ENCODE measurements at regions not wholly inside any gene's neighbourhood (a gene's known extent, or its start where the extent isn't known, plus 50 kb on each side); places are given as distances from the start of the nearest gene placed in this dataset.

DNA sequence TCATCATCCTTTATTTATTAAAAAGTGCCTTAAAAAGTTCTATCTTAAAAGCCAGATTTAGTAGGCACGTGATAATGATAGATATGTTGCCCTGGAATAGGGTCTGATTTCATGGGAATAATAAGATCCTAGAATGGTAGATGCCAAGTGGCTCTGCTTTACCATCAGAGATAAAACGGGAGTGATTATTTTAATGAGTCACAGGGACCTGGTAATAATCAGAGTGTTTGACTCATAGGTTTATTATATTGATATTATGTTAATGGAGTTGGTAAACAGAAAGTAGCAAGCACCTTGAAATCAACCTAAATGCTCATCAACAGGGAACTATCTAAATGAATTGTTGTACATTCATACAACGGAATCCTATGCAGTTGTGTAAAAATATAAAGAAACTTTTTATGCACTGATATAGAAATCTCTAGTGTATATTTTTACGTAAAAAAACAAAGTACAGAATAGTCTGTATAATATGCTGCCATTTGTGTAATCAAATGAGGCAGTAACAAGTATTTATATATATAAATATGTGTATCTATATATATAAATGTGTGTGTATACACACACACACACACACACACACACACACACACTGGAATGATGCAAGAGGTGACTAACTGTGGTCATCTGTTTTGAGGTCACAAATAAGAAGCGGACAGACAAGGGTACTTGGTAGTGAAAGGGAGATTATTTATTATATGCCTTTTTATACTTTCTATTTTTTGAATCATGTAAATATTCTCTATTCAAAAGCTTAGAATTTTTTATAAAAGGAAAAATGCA is 78.6 kb upstream of the DYNC1I1 start:
- no peak overlapping the region for H2BK12ac ChIP-seq (ENCODE audit: insufficient read length, low read depth, low read length)
- H3K9ac ChIP-seq (ENCODE audit: extremely low read depth, insufficient read length, low read length) = no peak overlapping the region
- no peak overlapping the region for H2BK120ac ChIP-seq (ENCODE audit: low read depth, low read length, poor library complexity, severe bottlenecking)
- WGBS (ENCODE audit: extremely low coverage, insufficient read length, low lambda C conversion rate) = no CpG with 5 or more reads among the region's 5 CpGs
- Mint-ChIP-seq H3K4me1 (no peaks in the 10 kb centered on the region; a peak in 1 of 4 replicates), H3K27me3 (ENCODE audit: low read depth) (no peaks in the 10 kb centered on the region; the same call in 1 of the 2 replicates), H3K9me3 (no peaks in the 10 kb centered on the region), H3K27ac (no peak overlapping the region), H3K4me3 (no peak overlapping the region), H3K36me3 (ENCODE audit: insufficient read depth in 1 of 3, low read depth in 3 of 3) (no peaks in the 10 kb centered on the region)
- no peak overlapping the region for H2BK5ac ChIP-seq (ENCODE audit: insufficient read length, low read length)
- H3K14ac ChIP-seq (ENCODE audit: insufficient read depth, low read length) = no peak overlapping the region
- H3T11ph ChIP-seq (ENCODE audit: low read length) = no peak overlapping the region
- no peak overlapping the region for H2AK5ac ChIP-seq (ENCODE audit: insufficient read length, low read length)
- H3K4ac ChIP-seq (ENCODE audit: low read depth, low read length) = no peak overlapping the region
- no peaks in the 10 kb centered on the region for H3K23me2 ChIP-seq (ENCODE audit: insufficient read length, low read depth, low read length, poor library complexity, severe bottlenecking)
- H2BK20ac ChIP-seq (ENCODE audit: low read depth, low read length, poor library complexity, severe bottlenecking) = no peak overlapping the region
- H4K91ac ChIP-seq (ENCODE audit: insufficient read length, low read depth, low read length) = no peak overlapping the region
- no peaks in the 10 kb centered on the region for H3K27me3 ChIP-seq (ENCODE audit: insufficient read depth, low read length)
- no peak overlapping the region for H3K56ac ChIP-seq (ENCODE audit: insufficient read length, low read depth, low read length)
- H3K18ac ChIP-seq (ENCODE audit: insufficient read length, low read depth, low read length) = no peak overlapping the region
- H3K9me3 ChIP-seq (ENCODE audit: control insufficient read depth, low read depth, low read length) = no peaks in the 10 kb centered on the region
- no peak overlapping the region for H2AFZ ChIP-seq (ENCODE audit: low read length)
- no peak overlapping the region for H4K5ac ChIP-seq (ENCODE audit: insufficient read length, low read depth, low read length)
- no peaks in the 10 kb centered on the region for H3K79me1 ChIP-seq (ENCODE audit: insufficient read depth, low read depth, low read length, poor library complexity, severe bottlenecking)
- no peak overlapping the region for H3K4me2 ChIP-seq (ENCODE audit: insufficient read depth, insufficient read length, low read length)
- no peak for DNase-seq
- H3K4me1 ChIP-seq (ENCODE audit: insufficient read depth, low read length) = no peaks in the 10 kb centered on the region
- no peaks in the 10 kb centered on the region for H4K20me1 ChIP-seq (ENCODE audit: control insufficient read depth, insufficient read depth, insufficient read length)
- no peak overlapping the region for H3K23ac ChIP-seq (ENCODE audit: insufficient read length, low read depth, low read length)
- TF ChIP-seq, protein P1, sequence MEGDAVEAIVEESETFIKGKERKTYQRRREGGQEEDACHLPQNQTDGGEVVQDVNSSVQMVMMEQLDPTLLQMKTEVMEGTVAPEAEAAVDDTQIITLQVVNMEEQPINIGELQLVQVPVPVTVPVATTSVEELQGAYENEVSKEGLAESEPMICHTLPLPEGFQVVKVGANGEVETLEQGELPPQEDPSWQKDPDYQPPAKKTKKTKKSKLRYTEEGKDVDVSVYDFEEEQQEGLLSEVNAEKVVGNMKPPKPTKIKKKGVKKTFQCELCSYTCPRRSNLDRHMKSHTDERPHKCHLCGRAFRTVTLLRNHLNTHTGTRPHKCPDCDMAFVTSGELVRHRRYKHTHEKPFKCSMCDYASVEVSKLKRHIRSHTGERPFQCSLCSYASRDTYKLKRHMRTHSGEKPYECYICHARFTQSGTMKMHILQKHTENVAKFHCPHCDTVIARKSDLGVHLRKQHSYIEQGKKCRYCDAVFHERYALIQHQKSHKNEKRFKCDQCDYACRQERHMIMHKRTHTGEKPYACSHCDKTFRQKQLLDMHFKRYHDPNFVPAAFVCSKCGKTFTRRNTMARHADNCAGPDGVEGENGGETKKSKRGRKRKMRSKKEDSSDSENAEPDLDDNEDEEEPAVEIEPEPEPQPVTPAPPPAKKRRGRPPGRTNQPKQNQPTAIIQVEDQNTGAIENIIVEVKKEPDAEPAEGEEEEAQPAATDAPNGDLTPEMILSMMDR (conservative IDR thresholded peaks at IDR 0.05) = no peak
- H3K79me2 ChIP-seq (ENCODE audit: insufficient read depth, low read length) = no peaks in the 10 kb centered on the region
- no peak overlapping the region for H2BK15ac ChIP-seq (ENCODE audit: low read depth, low read length)
- H3K27ac ChIP-seq (ENCODE audit: insufficient read length, low read depth, low read length) = no peak overlapping the region
- H4K8ac ChIP-seq (replicated peaks; ENCODE audit: insufficient read length, low read depth, low read length) = no peak overlapping the region

All from H9 (cell line).